Peyer's patch (tissue), 4 donors: ENCODE measurements at regions not wholly inside any gene's neighbourhood (a gene's known extent, or its start where the extent isn't known, plus 50 kb on each side); places are given as distances from the start of the nearest gene placed in this dataset.

Source experiments
- POLR2A ChIP-seq, 2 donors: fragments of 450-650 bp; IDR thresholded peaks; one replicate each; pipeline ENCODE4 v1.5.1; 2017; ENCODE audit warnings: antibody characterized with exemption in 2 of 2, mild to moderate bottlenecking in 2 of 2, moderate library complexity in 2 of 2
- TF ChIP-seq, protein P1 (sequence below), 6 experiments: fragments of 450-650 bp in 4 of 6; fragments of 200-600 bp in 2 of 6; sonication (generic) in 1 of 6; IDR thresholded peaks; one replicate each; pipeline ENCODE4 v1.5.1; 2017 to 2019; ENCODE audit warnings: antibody characterized with exemption in 6 of 6, mild to moderate bottlenecking in 3 of 6, moderate library complexity in 1 of 6

DNA sequence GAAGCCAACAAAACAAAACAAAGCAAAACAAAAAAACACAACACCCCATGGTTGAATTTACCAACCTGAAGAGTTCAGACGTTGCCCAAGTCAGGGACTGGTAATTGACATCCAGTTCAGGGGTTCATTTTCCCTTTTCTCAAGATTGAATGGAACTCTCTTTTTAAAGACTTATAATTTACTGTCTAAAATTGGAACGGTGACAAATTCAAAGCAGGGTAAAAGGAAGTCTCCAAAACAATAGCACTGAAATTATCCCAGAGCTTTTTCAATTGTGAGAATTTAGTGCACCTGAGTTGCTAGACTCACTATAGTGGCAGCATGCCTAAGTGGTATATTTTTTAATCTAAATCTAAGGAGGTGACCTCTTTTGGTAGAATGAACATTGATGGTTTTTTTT is 90.9 kb upstream of the PREP start:
- TF ChIP-seq, protein P1, sequence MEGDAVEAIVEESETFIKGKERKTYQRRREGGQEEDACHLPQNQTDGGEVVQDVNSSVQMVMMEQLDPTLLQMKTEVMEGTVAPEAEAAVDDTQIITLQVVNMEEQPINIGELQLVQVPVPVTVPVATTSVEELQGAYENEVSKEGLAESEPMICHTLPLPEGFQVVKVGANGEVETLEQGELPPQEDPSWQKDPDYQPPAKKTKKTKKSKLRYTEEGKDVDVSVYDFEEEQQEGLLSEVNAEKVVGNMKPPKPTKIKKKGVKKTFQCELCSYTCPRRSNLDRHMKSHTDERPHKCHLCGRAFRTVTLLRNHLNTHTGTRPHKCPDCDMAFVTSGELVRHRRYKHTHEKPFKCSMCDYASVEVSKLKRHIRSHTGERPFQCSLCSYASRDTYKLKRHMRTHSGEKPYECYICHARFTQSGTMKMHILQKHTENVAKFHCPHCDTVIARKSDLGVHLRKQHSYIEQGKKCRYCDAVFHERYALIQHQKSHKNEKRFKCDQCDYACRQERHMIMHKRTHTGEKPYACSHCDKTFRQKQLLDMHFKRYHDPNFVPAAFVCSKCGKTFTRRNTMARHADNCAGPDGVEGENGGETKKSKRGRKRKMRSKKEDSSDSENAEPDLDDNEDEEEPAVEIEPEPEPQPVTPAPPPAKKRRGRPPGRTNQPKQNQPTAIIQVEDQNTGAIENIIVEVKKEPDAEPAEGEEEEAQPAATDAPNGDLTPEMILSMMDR (IDR thresholded peaks at IDR 0.05): no peak
- TF ChIP-seq POLR2A (IDR thresholded peaks at IDR 0.05): no peak
